HEK293T (cell line): ENCODE measurements at regions not wholly inside any gene's neighbourhood (a gene's known extent, or its start where the extent isn't known, plus 50 kb on each side); places are given as distances from the start of the nearest gene placed in this dataset.

Experiments
- CTCF ChIA-PET: fragments of 350-600 bp; formaldehyde crosslinking; extraction: SDS; loops from one replicate; lab custom pipeline; 2021; ENCODE audit warnings: antibody characterized with exemption, inconsistent platforms; lab: Yijun Ruan, JAX
- POLR2A ChIA-PET: fragments of 350-600 bp; formaldehyde crosslinking; extraction: SDS; loops from one replicate; lab custom pipeline; 2020; ENCODE audit warnings: antibody characterized with exemption, inconsistent platforms; lab: Yijun Ruan, JAX
- DNase-seq: peaks from one replicate; pipeline ENCODE4 v3.0.0; 2012; ENCODE audit warnings: mixed read lengths; ENCODE audit errors: extremely low spot score
- ARNT ChIP-seq: fragments of 450-650 bp; IDR thresholded peaks from 2 replicates; pipeline ENCODE4 v1.6.1; 2017; ENCODE audit warnings: mild to moderate bottlenecking
- BHLHE40 ChIP-seq: fragments of 450-650 bp; IDR thresholded peaks from 2 replicates; pipeline ENCODE4 v1.6.1; 2016; ENCODE audit warnings: mild to moderate bottlenecking, moderate library complexity, borderline replicate concordance
- CTBP1 ChIP-seq: fragments of 450-650 bp; IDR thresholded peaks from 2 replicates; pipeline ENCODE4 v1.6.1; 2016; ENCODE audit warnings: borderline replicate concordance
- ELF4 ChIP-seq: fragments of 450-650 bp; IDR thresholded peaks from 2 replicates; pipeline ENCODE4 v1.6.1; 2017; ENCODE audit warnings: antibody characterized with exemption
- FOXA1 ChIP-seq: fragments of 450-650 bp; IDR thresholded peaks from 2 replicates; pipeline ENCODE4 v1.6.1; 2016; ENCODE audit warnings: mild to moderate bottlenecking
- FOXK2 ChIP-seq: fragments of 450-650 bp; IDR thresholded peaks from 2 replicates; pipeline ENCODE4 v1.6.1; 2016; ENCODE audit warnings: mild to moderate bottlenecking
- FOXM1 ChIP-seq: fragments of 450-650 bp; IDR thresholded peaks from 2 replicates; pipeline ENCODE4 v1.6.1; 2017; ENCODE audit warnings: mild to moderate bottlenecking, borderline replicate concordance
- HDGF ChIP-seq: fragments of 450-650 bp; IDR thresholded peaks from 2 replicates; pipeline ENCODE4 v1.6.1; 2017; ENCODE audit warnings: antibody characterized with exemption, borderline replicate concordance
- L3MBTL2 ChIP-seq: fragments of 450-650 bp; conservative IDR thresholded peaks from 2 replicates; pipeline ENCODE4 v1.6.1; 2016; ENCODE audit warnings: mild to moderate bottlenecking
- LEF1 ChIP-seq: fragments of 450-650 bp; IDR thresholded peaks from 2 replicates; pipeline ENCODE4 v1.6.1; 2017; ENCODE audit warnings: mild to moderate bottlenecking, borderline replicate concordance
- NFRKB ChIP-seq: fragments of 450-650 bp; IDR thresholded peaks from 2 replicates; pipeline ENCODE4 v1.6.1; 2016; ENCODE audit warnings: mild to moderate bottlenecking, moderate library complexity
- SP1 ChIP-seq: fragments of 450-650 bp; IDR thresholded peaks from 2 replicates; pipeline ENCODE4 v1.6.1; 2017
- SUZ12 ChIP-seq: fragments of 450-650 bp; IDR thresholded peaks from 2 replicates; pipeline ENCODE4 v1.6.1; 2016; ENCODE audit warnings: mild to moderate bottlenecking
- TARDBP ChIP-seq: fragments of 450-650 bp; IDR thresholded peaks from 2 replicates; pipeline ENCODE4 v1.6.1; 2016
- ZNF384 ChIP-seq: fragments of 450-650 bp; IDR thresholded peaks from 2 replicates; pipeline ENCODE4 v1.6.1; 2016
- TF ChIP-seq, protein P1 (sequence below): fragments of 450-650 bp; IDR thresholded peaks from 2 replicates; pipeline ENCODE4 v1.6.1; 2016

GRCh38 chr7:108736221-108736891, 166.7 kb downstream of the DNAJB9 start:
- CTCF ChIA-PET: no interaction called here
- TF ChIP-seq FOXK2: no peak
- TF ChIP-seq ELF4: no peak
- TF ChIP-seq NFRKB: no peak
- TF ChIP-seq LEF1: no peak
- TF ChIP-seq, protein P1, sequence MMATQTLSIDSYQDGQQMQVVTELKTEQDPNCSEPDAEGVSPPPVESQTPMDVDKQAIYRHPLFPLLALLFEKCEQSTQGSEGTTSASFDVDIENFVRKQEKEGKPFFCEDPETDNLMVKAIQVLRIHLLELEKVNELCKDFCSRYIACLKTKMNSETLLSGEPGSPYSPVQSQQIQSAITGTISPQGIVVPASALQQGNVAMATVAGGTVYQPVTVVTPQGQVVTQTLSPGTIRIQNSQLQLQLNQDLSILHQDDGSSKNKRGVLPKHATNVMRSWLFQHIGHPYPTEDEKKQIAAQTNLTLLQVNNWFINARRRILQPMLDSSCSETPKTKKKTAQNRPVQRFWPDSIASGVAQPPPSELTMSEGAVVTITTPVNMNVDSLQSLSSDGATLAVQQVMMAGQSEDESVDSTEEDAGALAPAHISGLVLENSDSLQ: no peak
- no peak for TF ChIP-seq BHLHE40
- TF ChIP-seq ZNF384: no peak
- TF ChIP-seq ARNT: no peak
- TF ChIP-seq SUZ12: no peak
- TF ChIP-seq FOXA1: no peak
- no peak for TF ChIP-seq HDGF
- TF ChIP-seq L3MBTL2: no peak
- no peak for TF ChIP-seq SP1
- POLR2A ChIA-PET: no interaction called here
- no peak for DNase-seq

DNA sequence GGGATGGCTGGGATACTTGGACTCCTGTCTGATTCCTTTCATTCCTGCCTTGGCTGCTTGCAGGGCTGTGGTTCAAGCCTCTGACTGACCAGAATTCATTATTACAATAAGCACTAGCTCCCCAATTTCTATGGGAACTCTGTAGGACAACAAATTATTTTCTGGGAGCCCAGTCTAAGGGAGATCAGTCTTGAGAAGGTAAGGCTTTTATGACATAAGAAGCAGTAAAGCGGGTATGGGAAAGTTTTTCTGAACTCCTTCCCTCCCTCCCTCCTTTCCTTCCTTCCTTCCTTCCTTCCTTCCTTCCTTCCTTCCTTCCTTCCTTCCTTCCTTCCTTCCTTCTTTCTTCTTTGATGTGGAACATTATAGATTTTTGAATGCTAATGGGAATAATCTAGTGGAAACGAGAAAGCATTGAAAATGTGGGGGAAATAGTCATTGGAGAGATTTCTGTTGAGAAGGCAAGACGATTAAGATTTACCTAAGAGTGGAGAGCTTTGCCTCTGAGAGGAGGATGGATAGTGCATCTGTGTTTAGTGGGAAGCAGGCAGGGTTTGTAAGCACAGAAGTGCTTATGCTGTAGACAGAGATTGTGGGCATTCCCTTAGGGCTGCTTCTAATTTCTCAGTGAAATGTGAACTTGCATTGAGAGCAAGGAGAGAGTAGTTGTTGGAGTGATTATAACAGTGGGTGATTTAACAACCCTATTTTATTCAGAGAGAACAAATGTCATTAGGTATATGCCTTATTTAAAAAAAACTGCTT, 201.5 kb downstream of the DNAJB9 start:
- POLR2A ChIA-PET: no interaction called here
- CTCF ChIA-PET: no interaction called here
- no peak for TF ChIP-seq TARDBP
- TF ChIP-seq, protein P1: no peak
- no peak for TF ChIP-seq HDGF
- no peak for TF ChIP-seq L3MBTL2
- TF ChIP-seq BHLHE40: no peak
- no peak for DNase-seq

DNA sequence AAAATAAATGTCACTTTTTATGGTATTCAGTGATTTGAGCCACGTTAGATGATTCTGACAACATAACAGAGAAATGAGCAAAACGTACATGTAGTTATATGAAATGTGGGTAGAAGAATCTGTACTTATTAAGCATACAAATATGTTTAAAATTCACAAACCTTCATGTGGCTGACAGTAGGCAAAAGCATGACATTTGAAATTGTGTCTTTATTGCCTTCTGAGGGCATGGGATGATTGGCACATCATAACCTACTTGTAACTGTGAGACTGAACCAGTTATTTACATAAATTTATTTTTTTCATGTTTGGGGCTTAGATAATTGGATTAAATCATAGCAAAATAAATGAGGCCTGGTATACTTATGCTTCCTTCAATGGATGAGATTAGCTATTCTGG, 202.2 kb downstream of the DNAJB9 start:
- TF ChIP-seq ZNF384 (no peak), HDGF (no peak), SUZ12 (no peak), SP1 (no peak), FOXM1 (no peak)
- no peak for DNase-seq
- CTCF ChIA-PET: interaction anchor here (0.6 kb wide), 1 partner anchor 39 kb away, joined by 3 read pairs; no protein-coding TSS in a partner anchor
- POLR2A ChIA-PET: no interaction called here

DNA sequence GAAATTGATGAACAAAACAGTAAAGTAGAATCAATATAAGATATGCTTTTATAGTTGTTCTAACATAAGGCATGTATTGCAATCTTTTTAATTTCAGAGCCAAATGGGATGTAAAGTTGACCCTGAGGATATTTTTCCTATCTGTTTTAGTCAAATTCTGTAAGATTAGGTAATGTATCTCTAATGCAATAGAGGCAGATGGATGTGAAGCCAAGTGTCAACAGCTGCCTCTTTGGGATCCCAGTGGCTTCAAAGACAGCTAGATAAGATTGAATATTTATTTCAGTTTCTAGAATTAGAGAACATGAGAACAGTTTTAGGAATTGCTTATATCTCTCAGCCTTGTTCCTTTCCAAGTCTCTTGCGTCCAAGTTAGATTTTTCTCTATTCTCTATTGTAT, 208.3 kb downstream of the DNAJB9 start:
- TF ChIP-seq LEF1 (no peak), NFRKB (no peak), ARNT (no peak), FOXK2 (no peak), BHLHE40 (no peak), FOXM1 (no peak), SUZ12 (no peak), HDGF (no peak), FOXA1 (no peak)
- CTCF ChIA-PET: no interaction called here
- DNase-seq: no peak

GRCh38 chr7:108789451-108789850, 219.8 kb downstream of the DNAJB9 start:
- POLR2A ChIA-PET: no interaction called here
- CTCF ChIA-PET: no interaction called here
- DNase-seq: no peak
- TF ChIP-seq HDGF (no peak), TARDBP (no peak), FOXK2 (no peak)

More for the DNA sequence above, 208.3 kb downstream of the DNAJB9 start:
- POLR2A ChIA-PET: no interaction called here

GRCh38 chr7:108794466-108794865, 224.8 kb downstream of the DNAJB9 start:
- no peak for TF ChIP-seq NFRKB
- TF ChIP-seq ARNT: no peak
- no peak for TF ChIP-seq ZNF384
- TF ChIP-seq L3MBTL2: no peak
- no peak for TF ChIP-seq BHLHE40
- TF ChIP-seq TARDBP: no peak
- TF ChIP-seq FOXM1: no peak
- no peak for TF ChIP-seq CTBP1
- TF ChIP-seq SUZ12: no peak
- POLR2A ChIA-PET: no interaction called here
- DNase-seq: no peak
- CTCF ChIA-PET: no interaction called here

- DNase-seq: no peak
- ChIA-PET CTCF (no interaction called here), POLR2A (no interaction called here)
- TF ChIP-seq FOXK2 (no peak), SUZ12 (no peak), ZNF384 (no peak)
- TF ChIP-seq, protein P1: no peak
Observed at GRCh38 chr7:108802650-108803049, 233.0 kb downstream of the DNAJB9 start.
